ENCODE measurements at regions not wholly inside any gene's neighbourhood (a gene's known extent, or its start where the extent isn't known, plus 50 kb on each side); places are given as distances from the start of the nearest gene placed in this dataset.

- TF ChIP-seq ZNF770 (CRISPR knock-in tag; IDR thresholded peaks at IDR 0.05) (no peak), SP2 (CRISPR knock-in tag; IDR thresholded peaks at IDR 0.05) (no peak), ZNF564 (CRISPR knock-in tag; IDR thresholded peaks at IDR 0.05) (no peak), ARNT (IDR thresholded peaks at IDR 0.05) (no peak), ZNF574 (CRISPR knock-in tag; IDR thresholded peaks at IDR 0.05) (no peak)
Measured at GRCh38 chr6:74872754-74873476, 332.9 kb downstream of the COL12A1 start.

Data from HepG2 (cell line).